ENCODE measurements at regions not wholly inside any gene's neighbourhood (a gene's known extent, or its start where the extent isn't known, plus 50 kb on each side); places are given as distances from the start of the nearest gene placed in this dataset.

- peaks cover 6% of the 10 kb centered on the region for H3K27me3 ChIP-seq (ENCODE audit: control insufficient read depth, insufficient read depth, low read length, poor library complexity, severe bottlenecking)
- 83 to 91% methylated on average over 1 of the region's 1 CpG for WGBS, 2 experiments (ENCODE audit: insufficient coverage in 1 of 2, insufficient read length in 1 of 2)
These were observed 138.1 kb downstream of the ATG4C start for GRCh38 chr1:62922006-62922405.

GRCh38 chr1:62924983-62925790, 141.3 kb downstream of the ATG4C start:
- Histone ChIP-seq H3K27me3 (ENCODE audit: control insufficient read depth, insufficient read depth, low read length, poor library complexity, severe bottlenecking) (peaks cover 6% of the 10 kb centered on the region), H3K9ac (ENCODE audit: extremely low read depth, low read length, poor library complexity, severe bottlenecking) (no peak overlapping the region), H3K9me3 (ENCODE audit: control insufficient read depth, low read length) (no peaks in the 10 kb centered on the region), H3K27ac (ENCODE audit: low read depth, low read length) (no peak overlapping the region), H3K4me1 (ENCODE audit: control insufficient read depth, insufficient read depth, low read length) (no peaks in the 10 kb centered on the region), H3K4me3 (ENCODE audit: low read length) (no peak overlapping the region), H3K36me3 (ENCODE audit: control insufficient read depth, insufficient read depth, low read length) (no peaks in the 10 kb centered on the region)
- WGBS, 2 experiments (ENCODE audit: insufficient coverage in 1 of 2, insufficient read length in 1 of 2), result 87 to 91% methylated on average over 3 to 7 of the region's 7 CpGs
- Mint-ChIP-seq H3K27me3 (ENCODE audit: insufficient read depth) (no peaks in the 10 kb centered on the region), H3K36me3 (ENCODE audit: low read depth) (no peaks in the 10 kb centered on the region), H3K4me1 (no peaks in the 10 kb centered on the region), H3K9me3 (no peaks in the 10 kb centered on the region), H3K4me3 (no peak overlapping the region), H3K27ac (no peak overlapping the region)
- no peak for TF ChIP-seq CTCF (conservative IDR thresholded peaks at IDR 0.05)
- DNase-seq, result no peak

More at GRCh38 chr1:62922006-62922405, 138.1 kb downstream of the ATG4C start:
- H3K27ac ChIP-seq (ENCODE audit: low read depth, low read length), result no peak overlapping the region
- DNase-seq, result no peak
- Mint-ChIP-seq H3K36me3 (ENCODE audit: low read depth) (no peaks in the 10 kb centered on the region), H3K4me3 (no peak overlapping the region), H3K27ac (no peak overlapping the region), H3K9me3 (no peaks in the 10 kb centered on the region), H3K4me1 (peaks cover 5% of the 10 kb centered on the region), H3K27me3 (ENCODE audit: insufficient read depth) (no peaks in the 10 kb centered on the region)
- no peak overlapping the region for H3K9ac ChIP-seq (ENCODE audit: extremely low read depth, low read length, poor library complexity, severe bottlenecking)
- TF ChIP-seq CTCF (conservative IDR thresholded peaks at IDR 0.05), result no peak
- no peaks in the 10 kb centered on the region for H3K36me3 ChIP-seq (ENCODE audit: control insufficient read depth, insufficient read depth, low read length)
- H3K9me3 ChIP-seq (ENCODE audit: control insufficient read depth, low read length), result no peaks in the 10 kb centered on the region
- H3K4me3 ChIP-seq (ENCODE audit: low read length), result no peak overlapping the region
- no peaks in the 10 kb centered on the region for H3K4me1 ChIP-seq (ENCODE audit: control insufficient read depth, insufficient read depth, low read length)

- no peaks in the 10 kb centered on the region for H3K9me3 Mint-ChIP-seq
- H3K9ac ChIP-seq (ENCODE audit: extremely low read depth, low read length, poor library complexity, severe bottlenecking), result no peak overlapping the region
- peaks cover 6% of the 10 kb centered on the region for H3K27me3 ChIP-seq (ENCODE audit: control insufficient read depth, insufficient read depth, low read length, poor library complexity, severe bottlenecking)
- H3K4me3 ChIP-seq (ENCODE audit: low read length), result no peak overlapping the region
- H3K4me1 Mint-ChIP-seq, result no peaks in the 10 kb centered on the region
- 90 to 98% methylated on average over 2 to 3 of the region's 4 CpGs for WGBS, 2 experiments (ENCODE audit: insufficient coverage in 1 of 2, insufficient read length in 1 of 2)
- H3K4me3 Mint-ChIP-seq, result no peak overlapping the region
- H3K36me3 Mint-ChIP-seq (ENCODE audit: low read depth), result no peaks in the 10 kb centered on the region
- no peaks in the 10 kb centered on the region for H3K27me3 Mint-ChIP-seq (ENCODE audit: insufficient read depth)
- H3K27ac Mint-ChIP-seq, result no peak overlapping the region
- H3K4me1 ChIP-seq (ENCODE audit: control insufficient read depth, insufficient read depth, low read length), result no peaks in the 10 kb centered on the region
- H3K9me3 ChIP-seq (ENCODE audit: control insufficient read depth, low read length), result no peaks in the 10 kb centered on the region
- no peaks in the 10 kb centered on the region for H3K36me3 ChIP-seq (ENCODE audit: control insufficient read depth, insufficient read depth, low read length)
- TF ChIP-seq CTCF (conservative IDR thresholded peaks at IDR 0.05), result peak; percentile 54
- H3K27ac ChIP-seq (ENCODE audit: low read depth, low read length), result no peak overlapping the region
- DNase-seq, result no peak
These were observed 142.8 kb downstream of the ATG4C start for GRCh38 chr1:62926681-62927252.
